SJSA1 (cell line): ENCODE measurements at regions not wholly inside any gene's neighbourhood (a gene's known extent, or its start where the extent isn't known, plus 50 kb on each side); places are given as distances from the start of the nearest gene placed in this dataset.

Source experiments
- DNase-seq, 2 experiments: peaks; one replicate each; pipeline ENCODE4 v3.0.0-alpha.2; 2015 to 2020; ENCODE audit warnings: low spot score in 2 of 2, low read depth in 1 of 2
- H3K27ac ChIP-seq: fragments of 250-450 bp; sonication (Bioruptor Pico); 2 replicates; pipeline ENCODE4 v1.5.1; 2020; ENCODE audit warnings: mild to moderate bottlenecking, moderate library complexity
- H3K27me3 ChIP-seq: fragments of 250-450 bp; sonication (Bioruptor Pico); replicated peaks from 2 replicates; pipeline ENCODE4 v1.5.1; 2020; ENCODE audit warnings: mild to moderate bottlenecking, moderate library complexity
- H3K36me3 ChIP-seq: fragments of 250-450 bp; sonication (Bioruptor Pico); 2 replicates; pipeline ENCODE4 v1.5.1; 2020; ENCODE audit warnings: mild to moderate bottlenecking
- H3K4me1 ChIP-seq: fragments of 250-450 bp; sonication (Bioruptor Pico); replicated peaks from 2 replicates; pipeline ENCODE4 v1.6.1; 2021; ENCODE audit warnings: mild to moderate bottlenecking
- H3K4me3 ChIP-seq: fragments of 250-450 bp; sonication (Bioruptor Pico); 2 replicates; pipeline ENCODE4 v1.5.1; 2020; ENCODE audit warnings: mild to moderate bottlenecking
- H3K9me3 ChIP-seq: fragments of 250-450 bp; sonication (Bioruptor Pico); replicated peaks from 2 replicates; pipeline ENCODE4 v1.5.1; 2020; ENCODE audit warnings: mild to moderate bottlenecking

GRCh38 chr4:152246659-152247058 is 289.2 kb downstream of the FBXW7 start:
- Histone ChIP-seq H3K27me3 (no peaks in the 10 kb centered on the region; the same call in 1 of the 2 replicates), H3K36me3 (no peaks in the 10 kb centered on the region), H3K4me1 (no peaks in the 10 kb centered on the region), H3K27ac (no peak overlapping the region), H3K4me3 (no peak overlapping the region), H3K9me3 (no peaks in the 10 kb centered on the region)
- DNase-seq, result no peak

DNA sequence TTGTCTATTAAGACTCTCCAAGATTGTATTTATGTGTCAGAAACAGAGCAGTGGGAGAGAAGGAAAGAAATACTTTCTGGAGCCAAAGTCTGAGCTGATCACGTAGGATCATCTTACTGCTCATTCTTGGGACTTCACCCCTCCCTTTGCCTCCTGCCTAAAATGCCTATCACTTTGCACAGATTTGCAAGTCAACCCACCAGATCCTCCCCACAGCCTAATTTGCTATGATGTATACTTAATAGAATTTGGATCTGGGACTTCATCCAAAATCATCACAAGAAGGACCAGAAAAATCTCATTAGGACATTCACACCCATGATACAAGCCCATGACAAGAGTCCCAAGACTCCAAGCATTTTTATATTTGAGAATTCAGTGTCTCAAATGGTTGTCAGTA is 290.2 kb downstream of the FBXW7 start:
- Histone ChIP-seq H3K27ac (no peak overlapping the region), H3K4me3 (no peak overlapping the region), H3K4me1 (no peaks in the 10 kb centered on the region), H3K9me3 (no peaks in the 10 kb centered on the region), H3K36me3 (no peaks in the 10 kb centered on the region), H3K27me3 (no peaks in the 10 kb centered on the region; the same call in 1 of the 2 replicates)
- no peak for DNase-seq

DNA sequence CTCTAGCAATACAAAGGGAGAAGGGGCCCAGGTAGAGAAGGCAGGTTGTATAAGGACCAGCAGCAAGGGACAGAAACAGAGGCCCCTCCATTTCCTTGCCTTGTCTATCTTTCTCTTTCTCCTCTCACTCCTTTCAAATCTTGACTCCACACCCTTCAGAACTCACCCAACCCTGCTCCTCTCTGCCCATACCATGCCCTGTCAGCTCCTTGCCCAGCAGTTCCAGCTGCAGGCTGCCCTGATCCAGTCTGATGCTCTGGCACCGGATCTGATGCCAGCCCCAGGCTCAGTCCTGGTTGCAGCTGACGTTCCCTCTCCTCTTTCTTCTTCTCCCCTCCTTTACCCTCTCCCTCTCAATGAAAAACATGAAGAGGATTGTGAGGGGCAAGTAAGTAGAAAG is 291.2 kb downstream of the FBXW7 start:
- no peak for DNase-seq
- Histone ChIP-seq H3K36me3 (no peaks in the 10 kb centered on the region), H3K4me3 (no peak overlapping the region), H3K27me3 (no peaks in the 10 kb centered on the region; the same call in 1 of the 2 replicates), H3K9me3 (no peaks in the 10 kb centered on the region), H3K27ac (no peak overlapping the region), H3K4me1 (no peaks in the 10 kb centered on the region)

GRCh38 chr4:152243896-152244595 is 291.8 kb downstream of the FBXW7 start:
- H3K36me3 ChIP-seq, result no peaks in the 10 kb centered on the region
- H3K27ac ChIP-seq, result no peak overlapping the region
- no peaks in the 10 kb centered on the region for H3K9me3 ChIP-seq
- no peak overlapping the region for H3K4me3 ChIP-seq
- no peak for DNase-seq
- H3K4me1 ChIP-seq, result no peaks in the 10 kb centered on the region
- no peaks in the 10 kb centered on the region; the same call in 1 of the 2 replicates for H3K27me3 ChIP-seq

- DNase-seq, result no peak
- no peaks in the 10 kb centered on the region for H3K36me3 ChIP-seq
Observed at GRCh38 chr4:152243206-152243605, 292.7 kb downstream of the FBXW7 start.

GRCh38 chr4:152240232-152240631 is 295.7 kb downstream of the FBXW7 start:
- no peak overlapping the region for H3K4me3 ChIP-seq
- H3K4me1 ChIP-seq, result no peaks in the 10 kb centered on the region
- H3K9me3 ChIP-seq, result no peaks in the 10 kb centered on the region
- H3K36me3 ChIP-seq, result no peaks in the 10 kb centered on the region
- no peak overlapping the region for H3K27ac ChIP-seq
- no peaks in the 10 kb centered on the region; the same call in 1 of the 2 replicates for H3K27me3 ChIP-seq
- no peak for DNase-seq

More at GRCh38 chr4:152243206-152243605, 292.7 kb downstream of the FBXW7 start:
- Histone ChIP-seq H3K27ac (no peak overlapping the region), H3K9me3 (no peaks in the 10 kb centered on the region), H3K27me3 (no peaks in the 10 kb centered on the region; the same call in 1 of the 2 replicates), H3K4me1 (no peaks in the 10 kb centered on the region), H3K4me3 (no peak overlapping the region)

GRCh38 chr4:152239216-152239615 is 296.7 kb downstream of the FBXW7 start:
- Histone ChIP-seq H3K27ac (no peak overlapping the region), H3K27me3 (no peaks in the 10 kb centered on the region; the same call in 1 of the 2 replicates), H3K4me3 (no peak overlapping the region), H3K4me1 (no peaks in the 10 kb centered on the region), H3K36me3 (no peaks in the 10 kb centered on the region), H3K9me3 (no peaks in the 10 kb centered on the region)
- no peak for DNase-seq

DNA sequence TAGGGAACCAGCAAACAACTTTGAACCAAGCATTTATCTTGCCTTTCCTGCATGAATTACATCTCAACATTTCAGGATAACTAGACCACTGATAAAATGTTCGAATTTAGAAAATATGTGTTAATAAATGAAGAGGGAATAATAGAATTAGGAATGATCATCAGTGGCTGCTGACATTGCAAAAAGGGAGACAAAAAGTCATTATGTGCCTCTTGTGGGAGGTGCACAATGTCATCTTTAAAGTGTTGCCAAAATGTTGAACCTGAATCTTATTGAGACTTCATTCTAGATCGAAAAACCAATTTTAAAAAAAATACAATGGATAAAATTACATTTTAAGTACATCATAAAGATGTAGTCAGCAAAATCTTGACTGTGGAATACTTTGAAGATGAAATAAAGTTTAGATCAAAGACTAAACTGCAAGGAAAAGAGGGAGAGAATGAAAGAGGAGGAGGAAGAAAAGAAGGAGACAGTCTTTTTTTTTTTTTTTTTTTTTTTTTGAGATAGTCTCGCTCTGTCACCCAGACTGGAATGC is 299.3 kb downstream of the FBXW7 start:
- Histone ChIP-seq H3K27me3 (no peaks in the 10 kb centered on the region), H3K27ac (no peak overlapping the region), H3K36me3 (no peaks in the 10 kb centered on the region)

GRCh38 chr4:152235718-152236117 is 300.2 kb downstream of the FBXW7 start:
- no peaks in the 10 kb centered on the region for H3K9me3 ChIP-seq

More for the DNA sequence above, 299.3 kb downstream of the FBXW7 start:
- no peak for DNase-seq
- Histone ChIP-seq H3K9me3 (no peaks in the 10 kb centered on the region), H3K4me1 (no peaks in the 10 kb centered on the region), H3K4me3 (no peak overlapping the region)

GRCh38 chr4:152234571-152234970 is 301.3 kb downstream of the FBXW7 start:
- Histone ChIP-seq H3K9me3 (no peaks in the 10 kb centered on the region), H3K27me3 (no peaks in the 10 kb centered on the region), H3K36me3 (no peaks in the 10 kb centered on the region), H3K4me1 (no peaks in the 10 kb centered on the region), H3K4me3 (no peak overlapping the region), H3K27ac (no peak overlapping the region)
- no peak for DNase-seq

More at GRCh38 chr4:152235718-152236117, 300.2 kb downstream of the FBXW7 start:
- no peak for DNase-seq
- no peaks in the 10 kb centered on the region for H3K36me3 ChIP-seq
- no peaks in the 10 kb centered on the region for H3K27me3 ChIP-seq
- no peak overlapping the region for H3K27ac ChIP-seq
- no peak overlapping the region for H3K4me3 ChIP-seq
- no peaks in the 10 kb centered on the region for H3K4me1 ChIP-seq

GRCh38 chr4:152232271-152232670 is 303.6 kb downstream of the FBXW7 start:
- H3K4me3 ChIP-seq, result no peak overlapping the region
- no peaks in the 10 kb centered on the region for H3K4me1 ChIP-seq
- H3K9me3 ChIP-seq, result no peaks in the 10 kb centered on the region
- H3K27ac ChIP-seq, result no peak overlapping the region
- no peaks in the 10 kb centered on the region for H3K27me3 ChIP-seq
- no peak for DNase-seq
- no peaks in the 10 kb centered on the region for H3K36me3 ChIP-seq

GRCh38 chr4:152229782-152230289 is 306.1 kb downstream of the FBXW7 start:
- DNase-seq, result no peak
- H3K9me3 ChIP-seq, result no peaks in the 10 kb centered on the region
- no peak overlapping the region for H3K4me3 ChIP-seq
- H3K36me3 ChIP-seq, result no peaks in the 10 kb centered on the region
- H3K27me3 ChIP-seq, result no peaks in the 10 kb centered on the region
- H3K4me1 ChIP-seq, result no peaks in the 10 kb centered on the region
- H3K27ac ChIP-seq, result no peak overlapping the region

- Histone ChIP-seq H3K36me3 (no peaks in the 10 kb centered on the region), H3K27me3 (no peaks in the 10 kb centered on the region), H3K4me1 (no peaks in the 10 kb centered on the region), H3K27ac (no peak overlapping the region), H3K9me3 (no peaks in the 10 kb centered on the region), H3K4me3 (no peak overlapping the region)
- DNase-seq, result no peak
Observed at GRCh38 chr4:152225680-152226079, 310.2 kb downstream of the FBXW7 start.

DNA sequence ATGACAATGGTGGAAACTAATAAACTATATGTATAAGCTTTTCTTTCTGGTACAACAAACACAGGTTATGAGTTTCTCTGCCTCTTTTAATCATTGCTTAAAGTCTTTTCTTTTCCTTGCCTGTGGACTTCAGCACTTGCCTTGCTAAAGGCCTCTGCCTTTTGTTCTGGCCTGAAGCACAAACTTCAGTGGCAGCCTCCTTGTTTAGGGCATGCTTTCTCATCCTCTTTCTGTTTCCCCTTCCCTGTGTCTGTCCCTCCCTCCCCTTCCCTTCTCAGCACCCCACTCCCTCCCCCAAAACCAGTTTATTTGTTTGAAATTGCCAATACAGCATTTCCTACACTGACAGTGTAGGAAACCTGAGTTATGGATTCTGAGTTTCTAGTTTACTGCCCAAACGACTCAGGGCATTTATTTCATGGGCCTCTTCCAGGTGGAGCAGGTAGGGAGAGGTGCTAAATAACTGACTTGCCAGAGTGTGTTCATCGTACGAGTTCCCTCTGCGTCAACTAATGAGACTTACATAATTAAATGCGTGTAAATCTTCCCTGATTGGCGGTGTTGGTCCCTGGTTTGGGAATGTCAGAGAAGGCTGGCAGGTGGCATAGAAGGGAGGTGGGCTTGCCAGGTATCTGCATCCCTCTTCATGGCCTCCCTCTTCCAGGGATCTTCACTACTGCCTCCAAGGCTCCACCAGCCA is 311.0 kb downstream of the FBXW7 start:
- no peaks in the 10 kb centered on the region for H3K9me3 ChIP-seq
- no peak for DNase-seq
- H3K27me3 ChIP-seq, result no peaks in the 10 kb centered on the region
- no peak overlapping the region for H3K4me3 ChIP-seq
- no peaks in the 10 kb centered on the region for H3K4me1 ChIP-seq
- no peaks in the 10 kb centered on the region for H3K36me3 ChIP-seq
- no peak overlapping the region for H3K27ac ChIP-seq
